ENCODE measurements at regions not wholly inside any gene's neighbourhood (a gene's known extent, or its start where the extent isn't known, plus 50 kb on each side); places are given as distances from the start of the nearest gene placed in this dataset.
"Not testable (repeated sequence)": the region's sequence is repeated elsewhere in the genome, so short reads cannot be mapped to it uniquely, and the experiment has no call there.

- DNase-seq: no peak
Measured at GRCh38 chr4:12140864-12141263, 712.2 kb upstream of the HS3ST1 start.

DNA sequence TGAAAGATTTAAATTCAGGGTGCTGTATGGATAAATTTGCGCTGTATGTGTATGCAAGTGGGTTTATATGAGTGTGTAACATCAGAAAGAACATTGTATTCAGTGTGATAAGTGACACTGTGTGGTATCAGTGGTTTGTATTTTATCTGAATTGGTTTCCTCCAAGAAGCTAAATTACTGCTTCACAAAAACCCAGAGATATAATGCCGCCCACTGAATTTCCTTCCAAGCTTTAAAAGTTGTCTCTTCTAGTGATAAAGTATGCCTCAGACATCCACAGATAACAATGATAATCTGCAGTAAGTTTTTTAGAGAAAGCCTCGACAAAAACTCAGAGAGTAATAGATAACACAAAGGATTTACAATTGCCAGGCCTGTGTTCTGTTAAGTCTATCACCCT, 710.6 kb upstream of the HS3ST1 start:
- no peak for DNase-seq

DNA sequence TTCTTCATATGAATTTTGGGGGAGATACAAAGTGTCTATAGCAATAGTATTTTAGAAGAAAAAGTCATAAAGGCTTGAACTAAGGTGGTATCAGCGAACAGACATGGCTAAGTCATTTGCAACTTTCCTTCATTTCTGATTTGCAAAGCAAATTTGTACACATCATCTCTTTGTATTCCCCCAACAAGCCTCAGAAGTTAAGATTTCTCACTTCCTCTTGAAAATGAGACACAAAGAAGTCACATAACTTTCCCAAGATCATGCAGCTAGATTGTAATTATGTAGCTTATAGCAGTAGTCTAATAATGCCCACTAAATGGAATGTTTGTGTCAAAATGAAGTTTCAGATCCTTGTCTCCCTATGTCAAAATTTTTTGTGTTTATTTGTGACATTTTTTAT, 709.8 kb upstream of the HS3ST1 start:
- peak; percentile 79 for DNase-seq

GRCh38 chr4:12137575-12137974, 708.9 kb upstream of the HS3ST1 start:
- DNase-seq: no peak

- DNase-seq: peak; percentile 84
Measured at GRCh38 chr4:12126474-12126873, 697.8 kb upstream of the HS3ST1 start.

DNA sequence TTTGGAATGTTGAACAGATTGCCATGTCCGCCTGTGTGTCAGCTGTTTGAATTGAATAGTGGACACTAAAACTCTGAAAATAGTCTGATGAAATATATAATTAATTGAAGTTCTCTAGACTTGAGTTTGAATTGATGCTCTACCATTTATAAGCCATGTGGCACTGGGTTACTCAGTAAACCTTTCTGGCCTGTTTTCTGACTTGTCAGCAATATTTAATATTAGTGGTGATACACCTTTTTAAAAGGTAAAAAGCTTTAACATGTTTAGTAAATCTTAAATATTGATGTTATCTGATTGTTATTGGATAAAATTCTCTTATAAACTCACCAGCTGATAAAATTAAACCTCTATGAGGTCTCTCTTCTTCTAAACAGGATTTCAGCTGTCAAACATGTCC, 695.4 kb upstream of the HS3ST1 start:
- no peak for DNase-seq

- peak; percentile 89 for DNase-seq
Measured at GRCh38 chr4:12123707-12124106, 695.0 kb upstream of the HS3ST1 start.

GRCh38 chr4:12122316-12122715, 693.6 kb upstream of the HS3ST1 start:
- DNase-seq: peak; percentile 43

GRCh38 chr4:12120968-12121367, 692.3 kb upstream of the HS3ST1 start:
- no peak for DNase-seq

DNA sequence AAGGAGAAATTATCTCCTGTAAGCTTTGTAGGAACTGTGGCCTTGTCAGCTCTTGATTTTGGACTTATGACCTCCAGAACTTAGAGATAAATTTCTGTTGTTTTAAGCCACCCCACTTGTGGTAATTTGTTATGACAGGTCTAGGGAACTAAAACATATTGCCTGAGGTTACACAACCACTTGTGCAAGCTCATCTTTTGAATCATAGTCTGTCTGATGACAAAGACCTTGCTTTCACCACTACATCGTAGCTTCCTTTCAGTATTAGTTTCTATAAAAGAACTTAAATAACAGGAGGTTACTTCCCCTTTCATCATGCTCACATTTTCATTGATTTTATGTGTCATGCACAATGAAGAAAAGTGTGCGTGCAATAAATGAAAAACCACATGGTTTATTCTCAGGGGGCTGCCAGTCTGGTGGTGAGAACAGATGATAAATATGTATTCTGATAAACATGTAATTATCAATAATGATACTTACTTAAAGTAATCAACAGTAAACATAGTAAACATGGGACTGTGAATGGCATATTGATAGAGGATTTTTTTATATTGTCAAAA, 690.0 kb upstream of the HS3ST1 start:
- peak; percentile 98 for DNase-seq

DNA sequence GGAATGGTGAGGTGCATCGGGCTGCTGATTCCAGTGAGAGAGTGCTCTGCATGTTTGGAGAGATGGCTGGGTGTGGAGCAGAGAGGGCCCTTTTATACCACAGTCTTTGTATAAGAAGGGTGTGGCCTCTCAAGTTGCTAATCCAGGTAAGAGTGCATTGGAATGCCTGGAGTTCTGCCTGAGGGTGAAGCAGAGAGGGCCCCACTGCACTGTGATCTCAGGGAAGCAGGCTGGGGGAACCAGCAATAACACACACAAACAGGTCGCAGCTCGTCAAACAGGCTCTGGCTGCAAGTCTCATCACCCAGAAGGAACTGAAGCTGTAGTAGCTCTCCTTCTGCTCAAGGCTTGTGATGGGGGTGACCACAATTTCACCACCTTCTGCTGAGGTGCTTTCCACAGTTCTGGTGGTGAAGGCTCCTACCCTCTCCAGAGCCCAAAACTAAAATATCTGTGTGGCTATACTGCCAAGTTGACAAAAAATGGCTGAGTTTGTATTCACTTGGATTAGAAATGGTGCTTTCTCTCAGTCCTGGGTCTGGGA, 687.4 kb upstream of the HS3ST1 start:
- peak; percentile 26 for DNase-seq

DNA sequence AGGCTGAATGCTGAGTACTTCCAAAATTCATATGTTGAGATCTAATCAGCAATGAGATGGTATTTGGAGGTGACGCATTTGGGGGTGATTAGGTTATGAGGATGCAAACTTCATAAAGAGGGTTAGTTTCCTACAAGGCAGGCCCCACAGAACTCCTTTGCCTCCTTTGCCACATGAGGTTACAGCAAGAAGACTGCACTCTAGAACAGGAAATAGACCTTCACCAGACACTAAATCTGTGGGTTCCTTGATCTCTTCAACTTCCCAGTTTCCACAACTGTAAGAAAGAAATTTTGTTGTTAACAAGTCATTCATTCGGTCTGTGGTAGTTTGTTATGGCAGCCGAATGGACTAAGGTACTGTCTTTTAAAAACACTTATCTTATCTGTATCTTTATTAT, 681.9 kb upstream of the HS3ST1 start:
- peak; percentile 17 for DNase-seq

DNA sequence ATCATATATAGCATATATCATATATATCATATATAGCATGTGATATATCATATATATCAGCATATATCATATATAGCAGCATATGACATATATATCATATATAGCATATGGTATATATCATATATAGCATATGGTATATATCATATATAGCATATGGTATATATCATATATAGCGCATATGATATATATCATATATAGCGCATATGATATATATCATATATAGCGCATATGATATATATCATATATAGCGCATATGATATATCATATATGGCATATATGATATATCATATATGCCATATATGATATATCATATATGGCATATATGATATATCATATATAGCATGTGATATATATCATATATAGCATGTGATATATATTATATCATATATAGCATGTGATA, 680.4 kb upstream of the HS3ST1 start:
- DNase-seq: not testable (repeated sequence)

- DNase-seq: no peak
Measured at GRCh38 chr4:12105519-12105918, 676.8 kb upstream of the HS3ST1 start.

DNA sequence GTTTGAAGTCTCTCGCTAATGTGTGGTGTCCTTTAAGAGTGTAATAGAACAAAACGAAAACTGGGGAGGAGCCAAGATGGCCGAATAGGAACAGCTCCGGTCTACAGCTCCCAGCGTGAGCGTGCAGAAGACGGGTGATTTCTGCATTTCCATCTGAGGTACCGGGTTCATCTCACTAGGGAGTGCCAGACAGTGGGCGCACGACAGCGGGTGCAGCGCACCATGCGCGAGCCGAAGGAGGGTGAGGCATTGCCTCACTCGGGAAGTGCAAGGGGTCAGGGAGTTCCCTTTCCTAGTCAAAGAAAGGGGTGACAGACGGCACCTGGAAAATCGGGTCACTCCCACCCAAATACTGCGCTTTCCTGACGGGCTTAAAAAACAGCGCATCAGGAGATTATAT, 661.2 kb upstream of the HS3ST1 start:
- not testable (repeated sequence) for DNase-seq

- no peak for DNase-seq
Measured at GRCh38 chr4:12084690-12085089, 656.0 kb upstream of the HS3ST1 start.

GRCh38 chr4:12071316-12071715, 642.6 kb upstream of the HS3ST1 start:
- DNase-seq: no peak

DNA sequence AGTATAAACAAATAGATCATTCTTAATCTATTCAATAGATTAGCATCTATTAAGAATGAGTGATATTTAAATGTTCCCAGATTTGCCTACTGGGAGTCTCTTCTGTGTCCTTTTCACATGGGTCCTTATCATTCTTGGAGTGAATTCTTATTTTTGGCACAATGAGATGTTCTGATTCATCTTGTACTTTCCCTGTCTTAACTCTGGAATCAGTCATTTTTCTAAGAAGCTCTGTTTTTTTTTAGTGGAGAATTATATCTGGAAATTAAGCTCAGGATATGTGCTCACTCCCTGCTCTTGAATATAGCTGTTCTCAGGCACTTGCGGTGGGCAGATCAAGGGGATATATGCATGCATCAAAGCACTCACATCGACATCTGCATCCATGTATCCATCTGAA, 625.3 kb upstream of the HS3ST1 start:
- DNase-seq: no peak

- no peak for DNase-seq
Measured at GRCh38 chr4:12053556-12053955, 624.9 kb upstream of the HS3ST1 start.

- no peak for DNase-seq
Measured at GRCh38 chr4:12050357-12050756, 621.7 kb upstream of the HS3ST1 start.

DNA sequence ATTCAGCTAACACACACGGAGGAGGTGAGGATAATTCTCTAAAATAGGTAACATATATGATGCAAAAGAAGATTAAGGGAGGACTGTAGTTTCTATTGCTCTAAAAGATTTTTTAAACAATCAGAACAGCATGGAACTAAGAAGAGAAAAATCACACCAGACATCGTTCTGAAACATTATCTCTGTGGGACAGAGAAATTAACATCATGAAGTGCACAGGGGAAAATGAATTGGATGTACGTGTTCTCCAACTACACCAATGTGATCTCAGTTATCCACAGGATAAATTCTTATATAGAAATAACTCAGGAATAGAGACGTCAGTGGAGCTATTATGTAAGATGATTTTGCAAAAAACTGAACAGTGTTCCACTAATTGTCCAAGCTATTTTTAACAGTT, 614.1 kb upstream of the HS3ST1 start:
- no peak for DNase-seq

GRCh38 chr4:12041828-12042227, 613.1 kb upstream of the HS3ST1 start:
- DNase-seq: peak; percentile 19

GRCh38 chr4:12036450-12036849, 607.8 kb upstream of the HS3ST1 start:
- no peak for DNase-seq

DNA sequence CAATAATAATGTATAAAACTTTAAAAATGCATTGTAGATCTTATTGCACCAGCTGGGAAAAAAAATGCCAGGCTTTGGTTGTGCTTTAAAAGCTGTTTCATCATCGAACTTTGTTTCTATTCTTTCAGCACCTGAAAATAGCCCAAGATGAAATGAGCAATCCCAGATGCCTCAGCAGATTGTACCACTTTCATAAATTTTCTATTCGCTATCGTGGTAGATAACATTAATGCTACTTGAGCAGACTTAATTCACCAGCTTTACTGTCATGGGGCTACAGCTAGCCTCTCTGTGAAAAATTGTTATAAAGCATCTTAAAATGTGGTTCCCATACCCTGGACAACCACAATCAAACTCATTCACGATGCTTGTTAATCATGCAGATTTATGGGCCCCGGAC, 599.6 kb upstream of the HS3ST1 start:
- no peak for DNase-seq

GRCh38 chr4:12022409-12022808, 593.7 kb upstream of the HS3ST1 start:
- no peak for DNase-seq
